ENCODE measurements at regions not wholly inside any gene's neighbourhood (a gene's known extent, or its start where the extent isn't known, plus 50 kb on each side); places are given as distances from the start of the nearest gene placed in this dataset.

GRCh38 chr4:171181090-171181489 lies 632.1 kb upstream of the GALNTL6 start:
- no peak overlapping the region for H3K27ac ChIP-seq
- intact Hi-C loops (cut with DNase I), result no loop called here
- no peaks in the 10 kb centered on the region for H3K4me1 ChIP-seq
- no peaks in the 10 kb centered on the region for H3K27me3 ChIP-seq
- H3K36me3 ChIP-seq, result no peaks in the 10 kb centered on the region
- H3K9me3 ChIP-seq, result no peaks in the 10 kb centered on the region
- no peak for TF ChIP-seq CTCF (IDR thresholded peaks at IDR 0.05)
- H3K4me3 ChIP-seq, result no peak overlapping the region
- no peak for DNase-seq
- ATAC-seq, result no peak

- DNase-seq (no peak), ATAC-seq (no peak)
- no peaks in the 10 kb centered on the region for H3K9me3 ChIP-seq
- TF ChIP-seq CTCF (IDR thresholded peaks at IDR 0.05), result no peak
- H3K36me3 ChIP-seq, result no peaks in the 10 kb centered on the region
- no peak overlapping the region for H3K4me3 ChIP-seq
- H3K27me3 ChIP-seq, result no peaks in the 10 kb centered on the region
- H3K4me1 ChIP-seq, result no peaks in the 10 kb centered on the region
- H3K27ac ChIP-seq, result no peak overlapping the region
- intact Hi-C loops (cut with DNase I), result no loop called here
Measured at GRCh38 chr4:171170671-171171070, 642.5 kb upstream of the GALNTL6 start.

GRCh38 chr4:171169396-171169795 lies 643.8 kb upstream of the GALNTL6 start:
- Histone ChIP-seq H3K27ac (no peak overlapping the region), H3K4me3 (no peak overlapping the region), H3K27me3 (no peaks in the 10 kb centered on the region), H3K36me3 (no peaks in the 10 kb centered on the region), H3K9me3 (no peaks in the 10 kb centered on the region), H3K4me1 (no peaks in the 10 kb centered on the region)
- ATAC-seq (no peak), DNase-seq (no peak)
- intact Hi-C loops (cut with DNase I), result no loop called here
- TF ChIP-seq CTCF (IDR thresholded peaks at IDR 0.05), result no peak

GRCh38 chr4:171162478-171162877 lies 650.7 kb upstream of the GALNTL6 start:
- intact Hi-C loops (cut with DNase I), result no loop called here
- no peak for ATAC-seq
- H3K36me3 ChIP-seq, result no peaks in the 10 kb centered on the region
- no peaks in the 10 kb centered on the region for H3K27me3 ChIP-seq
- H3K4me3 ChIP-seq, result no peak overlapping the region
- no peak for TF ChIP-seq CTCF (IDR thresholded peaks at IDR 0.05)
- no peaks in the 10 kb centered on the region for H3K9me3 ChIP-seq
- no peak for DNase-seq
- H3K4me1 ChIP-seq, result no peaks in the 10 kb centered on the region
- H3K27ac ChIP-seq, result no peak overlapping the region

- DNase-seq (no peak), ATAC-seq (no peak)
- H3K27ac ChIP-seq, result no peak overlapping the region
- TF ChIP-seq CTCF (IDR thresholded peaks at IDR 0.05), result no peak
- H3K9me3 ChIP-seq, result no peaks in the 10 kb centered on the region
- H3K36me3 ChIP-seq, result no peaks in the 10 kb centered on the region
- intact Hi-C loops (cut with DNase I), result no loop called here
- H3K27me3 ChIP-seq, result no peaks in the 10 kb centered on the region
- H3K4me3 ChIP-seq, result no peak overlapping the region
- H3K4me1 ChIP-seq, result no peaks in the 10 kb centered on the region
Measured at GRCh38 chr4:171157462-171158082, 655.6 kb upstream of the GALNTL6 start.

- Histone ChIP-seq H3K27ac (no peak overlapping the region), H3K27me3 (no peaks in the 10 kb centered on the region), H3K36me3 (no peaks in the 10 kb centered on the region), H3K4me1 (no peaks in the 10 kb centered on the region), H3K9me3 (no peaks in the 10 kb centered on the region), H3K4me3 (no peak overlapping the region)
- no peak for TF ChIP-seq CTCF (IDR thresholded peaks at IDR 0.05)
- no peak for DNase-seq
- intact Hi-C loops (cut with DNase I), result no loop called here
- ATAC-seq, result no peak
Measured at GRCh38 chr4:171142639-171143038, 670.6 kb upstream of the GALNTL6 start.
